ENCODE measurements at regions not wholly inside any gene's neighbourhood (a gene's known extent, or its start where the extent isn't known, plus 50 kb on each side); places are given as distances from the start of the nearest gene placed in this dataset.

DNA sequence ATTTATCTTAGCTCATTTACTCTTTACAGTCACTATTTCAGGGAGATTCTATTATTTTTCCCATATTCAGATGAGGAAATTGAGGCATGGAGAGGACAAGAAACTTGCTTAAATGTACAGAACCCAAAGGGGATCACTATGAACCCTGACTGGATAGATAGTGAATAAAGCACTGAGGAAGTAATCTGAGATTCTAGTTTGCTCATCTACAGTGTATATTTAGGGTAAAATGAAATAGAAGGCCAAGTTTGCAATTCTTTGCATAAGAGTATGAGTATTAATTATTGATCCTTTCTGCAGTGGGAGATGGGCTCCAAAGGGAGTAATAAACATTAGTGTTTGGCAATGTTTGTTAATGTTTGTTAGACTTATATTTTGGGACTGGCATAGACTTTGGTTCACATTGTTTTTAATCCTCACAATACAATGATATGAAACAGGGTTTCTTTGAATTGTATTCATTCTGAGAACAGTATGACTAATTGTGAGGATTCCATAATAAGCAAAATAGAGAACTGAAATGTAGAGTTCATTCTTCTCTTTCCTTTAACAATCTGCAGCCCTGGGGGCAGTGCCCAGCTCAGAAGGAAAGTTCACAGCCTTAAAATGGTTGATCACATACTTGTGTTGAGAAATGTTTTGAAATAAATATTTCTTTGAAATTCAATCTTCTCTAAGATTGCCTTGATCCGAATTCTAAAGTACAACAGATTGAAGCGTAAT, 131.0 kb upstream of the ZNF804B start:
- no peak overlapping the region for H2BK5ac ChIP-seq (ENCODE audit: low read depth, low read length, poor library complexity, severe bottlenecking)
- H2BK120ac ChIP-seq (ENCODE audit: low read depth, low read length), result no peak overlapping the region
- H2BK15ac ChIP-seq (ENCODE audit: low read depth, poor library complexity, severe bottlenecking), result no peak overlapping the region
- no peaks in the 10 kb centered on the region for H3K4me1 ChIP-seq (ENCODE audit: control insufficient read depth, insufficient read depth, low read depth, low read length)
- no peak overlapping the region for H2AFZ ChIP-seq (ENCODE audit: low read depth, low read length)
- no peak overlapping the region for H2BK12ac ChIP-seq (ENCODE audit: low read length in 2 of 2)
- no peak for DNase-seq
- H3K27ac ChIP-seq (ENCODE audit: low read length, poor library complexity, severe bottlenecking), result no peak overlapping the region
- no peak overlapping the region for H3K18ac ChIP-seq (ENCODE audit: low read depth in 1 of 2, low read length in 2 of 2)
- H4K8ac ChIP-seq (ENCODE audit: low read length), result no peak overlapping the region
- H3K23ac ChIP-seq (ENCODE audit: low read length in 2 of 2), result no peak overlapping the region
- H3K36me3 ChIP-seq (ENCODE audit: control insufficient read depth in 1 of 2, insufficient read depth in 2 of 2, low read depth in 1 of 2, low read length in 2 of 2), result no peaks in the 10 kb centered on the region
- H3K9ac ChIP-seq (ENCODE audit: low read length), result no peak overlapping the region
- no peak overlapping the region for H3K14ac ChIP-seq (ENCODE audit: low read length in 2 of 2)
- no peak overlapping the region for H3K4ac ChIP-seq (ENCODE audit: low read depth in 1 of 2, low read length in 2 of 2)
- H3K4me3 ChIP-seq (ENCODE audit: insufficient read depth in 1 of 2, low read depth in 1 of 2, low read length in 2 of 2), result no peak overlapping the region
- no peaks in the 10 kb centered on the region for H3K79me1 ChIP-seq (replicated peaks; ENCODE audit: low read length, poor library complexity, severe bottlenecking)
- no peak overlapping the region for H2AK5ac ChIP-seq (ENCODE audit: low read length, severe bottlenecking)
- no peak overlapping the region for H3K4me2 ChIP-seq (ENCODE audit: low read length, poor library complexity, severe bottlenecking)
- no peak overlapping the region for H4K91ac ChIP-seq (ENCODE audit: low read length)
- no peaks in the 10 kb centered on the region for H3K27me3 ChIP-seq (ENCODE audit: control insufficient read depth in 1 of 2, insufficient read depth in 1 of 2, low read length in 2 of 2)
- no peaks in the 10 kb centered on the region for H3K9me3 ChIP-seq (ENCODE audit: control insufficient read depth, low read length)
- WGBS, result 76% methylated on average over 2 of the region's 2 CpGs

DNA sequence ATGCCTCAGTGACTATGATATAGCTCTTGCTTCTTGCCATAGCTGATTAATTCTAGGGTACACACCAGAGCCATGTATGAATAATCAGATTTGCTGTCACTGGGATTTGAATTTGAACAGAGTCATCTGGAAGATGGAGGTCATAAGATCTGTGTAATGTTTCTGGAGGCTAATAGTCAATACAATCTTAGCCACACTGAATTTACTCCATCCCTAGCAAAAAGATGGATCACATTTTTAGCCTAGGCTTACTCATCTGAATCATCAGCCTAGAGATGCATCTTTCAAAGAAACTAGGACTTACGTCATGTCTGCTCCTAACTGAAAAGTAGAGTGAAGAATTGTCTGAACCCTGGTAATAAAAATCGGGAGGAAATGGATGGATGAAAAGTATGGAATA, 142.3 kb upstream of the ZNF804B start:
- no peak overlapping the region for H2BK5ac ChIP-seq (ENCODE audit: low read depth, low read length, poor library complexity, severe bottlenecking)
- no peak overlapping the region for H2BK12ac ChIP-seq (ENCODE audit: low read length in 2 of 2)
- no peak overlapping the region for H4K8ac ChIP-seq (ENCODE audit: low read length)
- no peak overlapping the region for H3K4ac ChIP-seq (ENCODE audit: low read depth in 1 of 2, low read length in 2 of 2)
- H3K4me1 ChIP-seq (ENCODE audit: control insufficient read depth, insufficient read depth, low read depth, low read length), result no peaks in the 10 kb centered on the region
- no peak overlapping the region for H4K91ac ChIP-seq (ENCODE audit: low read length)
- WGBS, result no CpG with 5 or more reads among the region's 2 CpGs
- H3K9me3 ChIP-seq (ENCODE audit: control insufficient read depth, low read length), result no peaks in the 10 kb centered on the region
- no peak for DNase-seq
- no peaks in the 10 kb centered on the region for H3K79me1 ChIP-seq (replicated peaks; ENCODE audit: low read length, poor library complexity, severe bottlenecking)
- H3K27me3 ChIP-seq (ENCODE audit: control insufficient read depth in 1 of 2, insufficient read depth in 1 of 2, low read length in 2 of 2), result no peaks in the 10 kb centered on the region
- H3K23ac ChIP-seq (ENCODE audit: low read length in 2 of 2), result no peak overlapping the region
- H2AK5ac ChIP-seq (ENCODE audit: low read length, severe bottlenecking), result no peak overlapping the region
- no peaks in the 10 kb centered on the region for H3K36me3 ChIP-seq (ENCODE audit: control insufficient read depth in 1 of 2, insufficient read depth in 2 of 2, low read depth in 1 of 2, low read length in 2 of 2)
- H3K4me3 ChIP-seq (ENCODE audit: insufficient read depth in 1 of 2, low read depth in 1 of 2, low read length in 2 of 2), result no peak overlapping the region
- H3K4me2 ChIP-seq (ENCODE audit: low read length, poor library complexity, severe bottlenecking), result no peak overlapping the region
- H3K18ac ChIP-seq (ENCODE audit: low read depth in 1 of 2, low read length in 2 of 2), result no peak overlapping the region
- H2BK120ac ChIP-seq (ENCODE audit: low read depth, low read length), result no peak overlapping the region
- no peak overlapping the region for H2AFZ ChIP-seq (ENCODE audit: low read depth, low read length)
- no peak overlapping the region for H3K9ac ChIP-seq (ENCODE audit: low read length)
- no peak overlapping the region for H3K27ac ChIP-seq (ENCODE audit: low read length, poor library complexity, severe bottlenecking)
- H2BK15ac ChIP-seq (ENCODE audit: low read depth, poor library complexity, severe bottlenecking), result no peak overlapping the region
- no peak overlapping the region for H3K14ac ChIP-seq (ENCODE audit: low read length in 2 of 2)

DNA sequence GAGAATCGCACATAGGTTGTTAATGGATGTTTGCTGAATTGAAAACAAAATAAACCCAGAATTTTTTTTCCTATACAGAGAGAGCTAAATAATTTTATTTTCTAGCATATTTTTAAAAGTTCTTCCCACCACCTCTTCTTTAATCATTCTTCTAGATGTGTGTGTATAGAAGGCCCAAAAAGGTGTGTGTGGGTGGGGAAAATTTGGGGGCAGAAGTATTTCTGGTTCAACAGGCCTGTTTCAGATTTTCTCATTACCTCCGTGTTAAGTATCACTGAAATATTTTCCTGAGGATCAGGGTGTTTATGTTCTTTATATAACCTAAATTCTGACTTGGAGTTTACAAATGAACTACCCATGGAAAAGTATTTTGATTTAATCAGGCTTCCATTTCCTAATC, 144.2 kb upstream of the ZNF804B start:
- Histone ChIP-seq H3K27me3 (ENCODE audit: control insufficient read depth in 1 of 2, insufficient read depth in 1 of 2, low read length in 2 of 2) (no peaks in the 10 kb centered on the region), H4K8ac (ENCODE audit: low read length) (no peak overlapping the region), H2BK5ac (ENCODE audit: low read depth, low read length, poor library complexity, severe bottlenecking) (no peak overlapping the region), H3K4me3 (ENCODE audit: insufficient read depth in 1 of 2, low read depth in 1 of 2, low read length in 2 of 2) (no peak overlapping the region), H3K9ac (ENCODE audit: low read length) (no peak overlapping the region), H3K18ac (ENCODE audit: low read depth in 1 of 2, low read length in 2 of 2) (no peak overlapping the region), H3K9me3 (ENCODE audit: control insufficient read depth, low read length) (peaks cover 4% of the 10 kb centered on the region), H3K27ac (ENCODE audit: low read length, poor library complexity, severe bottlenecking) (no peak overlapping the region), H3K23ac (ENCODE audit: low read length in 2 of 2) (no peak overlapping the region), H2AFZ (ENCODE audit: low read depth, low read length) (no peak overlapping the region), H2BK12ac (ENCODE audit: low read length in 2 of 2) (no peak overlapping the region), H3K14ac (ENCODE audit: low read length in 2 of 2) (no peak overlapping the region), H2BK15ac (ENCODE audit: low read depth, poor library complexity, severe bottlenecking) (no peak overlapping the region), H2BK120ac (ENCODE audit: low read depth, low read length) (no peak overlapping the region), H2AK5ac (ENCODE audit: low read length, severe bottlenecking) (no peak overlapping the region), H3K4me1 (ENCODE audit: control insufficient read depth, insufficient read depth, low read depth, low read length) (no peaks in the 10 kb centered on the region), H3K4ac (ENCODE audit: low read depth in 1 of 2, low read length in 2 of 2) (no peak overlapping the region), H4K91ac (ENCODE audit: low read length) (no peak overlapping the region), H3K4me2 (ENCODE audit: low read length, poor library complexity, severe bottlenecking) (no peak overlapping the region), H3K79me1 (replicated peaks; ENCODE audit: low read length, poor library complexity, severe bottlenecking) (no peaks in the 10 kb centered on the region), H3K36me3 (ENCODE audit: control insufficient read depth in 1 of 2, insufficient read depth in 2 of 2, low read depth in 1 of 2, low read length in 2 of 2) (no peaks in the 10 kb centered on the region)
- DNase-seq, result no peak
- WGBS, result no CpG with 5 or more reads among the region's 2 CpGs

DNA sequence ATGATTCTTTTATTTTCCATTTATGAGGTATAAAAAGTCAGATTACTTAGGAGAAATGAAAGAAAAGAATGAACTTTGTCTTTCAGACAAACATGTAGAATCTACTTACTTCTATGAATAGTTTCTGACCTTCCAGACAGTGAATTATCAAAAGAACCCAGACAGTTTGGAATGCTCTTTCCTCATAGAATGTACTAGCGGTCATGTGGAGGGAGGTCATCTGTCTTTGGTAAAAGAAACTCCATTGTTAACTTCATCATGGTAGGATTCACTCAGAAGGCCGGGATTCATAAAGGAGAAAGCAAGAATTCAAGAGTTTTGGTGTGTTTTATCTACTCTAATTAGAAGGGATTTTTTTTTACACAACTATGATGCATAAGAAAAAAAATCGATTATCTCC, 144.8 kb upstream of the ZNF804B start:
- H4K8ac ChIP-seq (ENCODE audit: low read length), result no peak overlapping the region
- H3K4me1 ChIP-seq (ENCODE audit: control insufficient read depth, insufficient read depth, low read depth, low read length), result no peaks in the 10 kb centered on the region
- 61% methylated on average over 2 of the region's 3 CpGs for WGBS
- H3K4me2 ChIP-seq (ENCODE audit: low read length, poor library complexity, severe bottlenecking), result no peak overlapping the region
- no peak overlapping the region for H4K91ac ChIP-seq (ENCODE audit: low read length)
- DNase-seq, result no peak
- no peak overlapping the region for H3K14ac ChIP-seq (ENCODE audit: low read length in 2 of 2)
- no peak overlapping the region for H3K4me3 ChIP-seq (ENCODE audit: insufficient read depth in 1 of 2, low read depth in 1 of 2, low read length in 2 of 2)
- no peaks in the 10 kb centered on the region for H3K79me1 ChIP-seq (replicated peaks; ENCODE audit: low read length, poor library complexity, severe bottlenecking)
- no peak overlapping the region for H3K27ac ChIP-seq (ENCODE audit: low read length, poor library complexity, severe bottlenecking)
- no peak overlapping the region for H2BK5ac ChIP-seq (ENCODE audit: low read depth, low read length, poor library complexity, severe bottlenecking)
- no peak overlapping the region for H2BK120ac ChIP-seq (ENCODE audit: low read depth, low read length)
- no peaks in the 10 kb centered on the region for H3K36me3 ChIP-seq (ENCODE audit: control insufficient read depth in 1 of 2, insufficient read depth in 2 of 2, low read depth in 1 of 2, low read length in 2 of 2)
- no peak overlapping the region for H3K18ac ChIP-seq (ENCODE audit: low read depth in 1 of 2, low read length in 2 of 2)
- no peak overlapping the region for H2BK15ac ChIP-seq (ENCODE audit: low read depth, poor library complexity, severe bottlenecking)
- H3K9me3 ChIP-seq (ENCODE audit: control insufficient read depth, low read length), result peaks cover 6% of the 10 kb centered on the region
- no peak overlapping the region for H2BK12ac ChIP-seq (ENCODE audit: low read length in 2 of 2)
- H2AFZ ChIP-seq (ENCODE audit: low read depth, low read length), result no peak overlapping the region
- H3K9ac ChIP-seq (ENCODE audit: low read length), result no peak overlapping the region
- H3K4ac ChIP-seq (ENCODE audit: low read depth in 1 of 2, low read length in 2 of 2), result no peak overlapping the region
- no peak overlapping the region for H3K23ac ChIP-seq (ENCODE audit: low read length in 2 of 2)
- H3K27me3 ChIP-seq (ENCODE audit: control insufficient read depth in 1 of 2, insufficient read depth in 1 of 2, low read length in 2 of 2), result no peaks in the 10 kb centered on the region
- H2AK5ac ChIP-seq (ENCODE audit: low read length, severe bottlenecking), result no peak overlapping the region

Measured in mesenchymal stem cell (in vitro differentiated cells and primary cell).